HG03060 (cell line): ENCODE measurements at regions not wholly inside any gene's neighbourhood (a gene's known extent, or its start where the extent isn't known, plus 50 kb on each side); places are given as distances from the start of the nearest gene placed in this dataset.
"Not testable (repeated sequence)": the region's sequence is repeated elsewhere in the genome, so short reads cannot be mapped to it uniquely, and the experiment has no call there.

ENCODE experiments used
- ATAC-seq: cut with Tn5 transposase; IDR thresholded peaks from one replicate; pipeline ENCODE4 v1.9.1; 2021; ENCODE audit warnings: low read depth, moderate number of reproducible peaks; ENCODE audit not compliant: unreplicated experiment

DNA sequence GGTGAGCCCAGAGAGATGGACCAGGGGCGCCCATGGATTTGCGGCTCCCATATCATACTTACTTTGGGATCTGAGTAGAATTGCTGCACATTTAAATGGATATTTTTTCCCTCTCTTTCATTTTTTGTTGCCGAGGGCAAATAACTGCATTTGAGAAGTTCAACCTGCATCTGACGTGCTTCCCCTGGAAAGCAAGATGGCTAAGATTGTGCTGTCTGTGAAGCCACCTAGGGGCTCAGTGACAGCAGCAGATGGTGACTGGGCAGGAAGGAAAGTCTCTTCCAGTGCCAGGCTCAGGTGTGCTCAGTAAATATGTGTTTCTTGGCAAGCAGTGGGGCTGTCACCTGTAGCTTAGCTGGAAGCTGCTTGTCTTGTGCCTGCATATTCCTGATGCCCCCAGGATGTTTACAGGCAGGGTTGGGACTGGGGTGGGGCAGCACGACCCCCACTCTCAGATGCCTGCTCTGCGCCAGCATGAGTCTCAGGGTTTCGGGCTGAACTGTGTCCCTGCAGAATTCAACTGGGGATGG is 59.8 kb upstream of the ETV3 start:
- ATAC-seq = no peak

DNA sequence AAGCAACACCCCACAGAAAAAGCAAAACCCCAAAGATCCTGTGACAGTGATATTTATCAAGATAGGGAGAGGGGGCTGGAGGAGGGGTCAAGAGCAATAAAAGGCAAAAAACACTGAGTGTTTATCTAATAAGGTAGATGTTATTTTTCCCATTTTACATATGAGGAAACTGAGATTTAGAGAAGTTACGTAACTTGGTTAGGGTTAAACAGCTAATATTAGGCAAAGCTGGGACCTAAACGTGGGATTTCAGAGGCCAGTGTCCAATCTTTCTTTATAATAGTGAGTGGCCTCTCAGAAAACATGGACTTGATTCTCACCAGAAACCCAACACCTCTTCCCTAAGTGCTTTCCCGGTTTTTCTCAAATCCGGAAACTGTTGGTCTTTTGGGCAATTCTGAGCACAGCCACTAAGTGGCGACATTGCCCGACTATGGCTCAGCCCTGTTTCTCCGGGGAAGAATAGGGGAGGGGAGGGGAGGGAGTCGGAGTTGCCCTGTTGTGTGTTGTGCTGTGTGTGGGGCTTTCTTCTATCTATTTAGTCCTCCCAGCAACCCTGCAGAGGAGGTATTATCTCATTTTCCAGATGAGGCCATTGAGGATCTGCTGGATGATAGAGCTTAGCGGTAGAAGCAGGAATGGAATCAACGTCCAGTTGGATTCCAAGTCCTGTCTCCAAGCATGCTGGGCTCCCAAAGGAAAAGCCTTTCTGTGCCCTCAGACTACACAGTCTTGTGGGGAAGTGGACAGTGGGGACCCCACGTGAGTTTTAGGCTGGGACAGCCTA is 58.7 kb upstream of the ETV3 start:
- not testable (repeated sequence) for ATAC-seq

DNA sequence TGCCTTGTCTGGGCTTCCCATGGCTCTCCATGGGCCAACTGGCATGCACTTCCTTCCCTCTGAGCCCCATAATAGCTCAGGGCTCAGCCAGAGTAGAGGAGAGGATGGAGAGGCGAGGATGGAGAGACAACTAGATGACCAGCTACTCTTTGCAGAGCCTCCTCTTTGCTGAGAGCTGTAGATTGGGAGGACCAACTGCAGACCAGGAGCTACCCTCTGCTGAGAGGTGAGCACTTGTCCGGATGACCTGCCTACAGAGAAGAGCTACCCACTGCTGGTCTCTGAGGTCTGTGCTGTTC is 58.0 kb upstream of the ETV3 start:
- no peak for ATAC-seq

DNA sequence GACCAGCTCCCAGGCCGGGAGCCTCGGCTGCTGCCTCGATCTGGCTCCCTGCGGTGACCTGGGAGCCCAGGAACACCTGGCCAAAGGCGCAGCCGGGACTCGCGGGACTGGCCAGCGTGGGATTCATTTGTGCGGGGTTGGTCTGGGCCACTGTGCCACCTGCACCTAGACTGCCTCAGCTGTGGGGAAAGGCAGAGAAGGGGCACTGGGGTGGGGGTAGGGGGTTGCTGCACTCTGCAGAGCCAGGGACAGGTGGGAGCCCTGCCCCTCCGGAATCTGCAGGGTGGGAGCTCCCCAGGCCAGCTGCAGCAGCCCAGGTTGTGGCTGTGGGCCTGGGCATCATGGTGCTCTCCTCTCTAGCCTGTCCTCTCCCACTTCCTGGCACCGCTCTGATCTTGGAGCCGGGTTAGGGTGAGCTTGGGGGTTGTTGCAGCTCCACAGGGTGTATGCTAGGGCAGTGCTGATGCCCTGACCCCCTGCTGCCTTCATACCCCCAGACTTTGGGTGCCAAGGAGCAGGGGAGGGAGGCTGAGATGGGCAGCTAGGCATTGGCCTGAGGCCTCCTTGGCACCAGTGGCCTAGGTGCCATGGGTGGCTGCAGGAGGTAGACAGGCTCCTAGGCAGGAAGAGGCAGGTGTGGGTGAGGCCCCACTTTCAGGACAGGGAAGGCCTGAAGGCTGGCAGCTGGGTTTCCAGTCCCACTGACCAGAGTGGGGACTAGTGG is 57.5 kb upstream of the ETV3 start:
- no peak for ATAC-seq

DNA sequence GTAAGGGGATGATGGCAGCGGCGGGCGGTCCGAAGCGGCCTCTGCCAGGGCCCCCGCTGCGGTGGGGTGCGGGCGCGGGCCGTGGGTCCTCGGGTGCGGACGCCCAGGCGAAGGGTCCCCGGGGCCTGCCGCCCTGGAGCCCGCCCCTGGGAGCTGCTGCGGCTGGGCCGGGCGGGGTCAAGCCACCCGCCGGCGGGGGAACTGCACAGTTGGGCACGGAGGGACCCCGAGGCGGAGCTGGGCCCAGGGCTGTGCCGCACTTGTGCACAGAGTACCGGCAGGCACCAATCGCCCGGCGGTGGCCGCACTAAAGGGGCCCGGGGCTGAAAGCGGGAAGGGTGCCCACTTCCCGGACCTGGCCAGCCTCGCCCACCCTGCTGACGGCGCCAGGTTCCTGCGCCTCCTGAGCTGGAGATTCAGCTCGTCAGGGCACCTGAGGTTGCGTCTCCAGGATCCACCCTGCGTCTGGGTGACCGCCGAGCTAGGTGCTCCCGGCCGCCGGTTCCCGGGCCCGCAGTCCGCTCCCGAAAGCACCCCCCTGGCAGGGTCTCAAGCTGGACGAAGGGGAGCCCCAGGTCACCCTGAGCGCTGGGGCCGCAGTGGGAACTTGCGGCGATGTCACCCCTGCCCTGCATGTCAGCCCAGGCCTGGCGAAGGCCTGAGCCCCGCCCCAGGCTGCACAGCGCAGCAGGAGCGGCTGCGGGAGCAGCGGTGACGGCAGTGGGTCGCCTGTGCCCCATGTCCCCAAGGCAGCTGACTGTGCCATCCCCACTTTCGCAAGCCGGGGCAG is 56.7 kb upstream of the ETV3 start:
- no peak for ATAC-seq

DNA sequence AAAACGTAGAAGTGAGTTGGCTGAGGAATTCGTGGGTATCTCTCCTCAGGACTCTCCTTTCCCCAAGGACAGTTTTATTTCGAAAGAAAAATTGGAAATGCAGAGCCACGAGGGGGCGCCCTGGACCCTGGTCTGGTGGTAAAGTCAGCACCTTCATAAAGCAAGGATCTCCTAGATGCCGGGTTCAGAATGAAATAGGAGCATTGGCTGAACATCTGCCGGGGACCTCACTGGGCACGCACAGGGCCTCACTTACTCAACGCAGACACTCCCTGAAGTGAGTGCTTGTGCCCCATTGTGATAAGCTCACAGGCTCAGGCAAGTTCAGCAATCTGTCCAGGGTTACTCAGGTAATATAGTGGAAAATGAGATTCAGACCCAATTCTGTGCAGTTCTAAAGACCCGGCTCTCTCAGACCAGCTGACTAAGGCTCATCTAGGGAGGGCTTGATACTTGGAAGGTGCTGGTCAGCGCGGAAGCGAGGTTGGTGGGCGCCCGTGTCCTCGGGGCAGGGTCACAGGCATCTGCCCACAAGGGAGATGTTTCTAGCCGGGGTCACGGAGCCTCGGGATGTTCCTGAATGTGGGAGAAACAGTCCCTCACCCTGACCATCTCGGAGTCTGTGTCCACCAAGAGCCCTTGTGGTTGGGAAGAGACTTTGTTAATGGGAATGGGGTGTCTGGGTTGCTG is 55.7 kb upstream of the ETV3 start:
- ATAC-seq = no peak

DNA sequence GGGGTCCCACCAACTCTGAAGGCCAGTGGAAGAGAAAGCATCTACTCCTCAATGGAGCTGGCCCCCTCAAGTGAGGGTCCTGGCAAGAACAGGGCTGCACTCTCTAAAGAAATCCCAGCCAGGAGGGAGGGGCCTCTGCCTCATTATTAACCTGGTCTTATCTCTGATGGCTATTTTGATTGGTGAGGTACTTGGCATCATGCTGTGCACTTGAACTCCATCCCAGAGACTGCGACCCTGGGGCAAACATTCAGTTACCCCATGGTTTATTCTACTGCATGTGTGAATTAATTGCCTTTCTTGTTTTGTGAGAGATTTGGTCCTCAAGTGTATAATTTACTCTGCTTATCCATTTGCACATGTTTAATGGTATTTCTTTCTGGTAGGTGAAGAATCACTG is 55.0 kb upstream of the ETV3 start:
- ATAC-seq = no peak

DNA sequence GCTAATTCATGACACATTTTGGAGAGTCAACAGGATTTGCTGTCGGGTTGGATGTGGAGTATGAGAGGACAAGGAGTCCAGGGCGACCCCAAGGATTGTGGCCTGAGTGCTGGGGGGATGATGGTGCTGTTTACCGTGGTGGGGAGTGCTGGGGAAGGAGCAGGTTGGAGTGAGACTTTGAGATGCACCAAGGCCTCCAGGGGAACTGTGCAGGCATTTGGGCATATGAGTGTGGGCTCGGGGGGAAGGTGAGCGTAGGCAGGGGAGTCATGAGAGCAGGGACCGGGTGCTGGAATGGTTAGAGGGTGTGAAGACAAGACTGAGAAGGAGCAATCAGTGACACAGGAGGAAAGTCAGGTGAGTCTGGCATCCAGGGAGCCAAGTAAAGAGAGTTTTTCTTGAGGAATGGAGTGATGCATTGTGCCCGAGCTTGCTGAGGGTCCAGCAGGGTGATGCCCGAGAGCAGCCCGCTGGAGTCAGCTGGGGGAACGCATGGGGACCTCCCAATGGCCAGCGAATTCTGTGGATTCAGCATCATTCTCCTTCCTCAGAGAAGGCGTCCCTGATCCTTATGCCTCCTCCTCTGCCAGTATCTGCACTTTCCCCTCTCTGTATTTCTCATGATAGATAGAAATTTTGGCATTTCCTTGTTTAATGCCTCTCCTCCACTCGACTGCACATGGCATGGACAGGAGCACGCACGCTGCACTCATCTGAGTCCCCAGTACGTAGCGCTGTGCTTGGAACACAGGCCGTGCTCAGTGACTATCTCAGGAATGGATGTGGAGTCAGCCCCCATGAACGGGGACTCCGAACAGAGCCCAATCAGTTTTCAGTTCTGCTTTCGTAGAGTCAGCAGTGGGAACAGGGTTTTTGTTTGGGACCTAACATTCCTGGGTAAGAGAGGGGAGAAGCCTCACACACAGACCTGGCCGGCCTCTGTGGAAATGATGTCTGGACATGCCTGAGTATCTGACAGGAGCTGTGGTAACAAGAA is 52.1 kb upstream of the ETV3 start:
- ATAC-seq = no peak

DNA sequence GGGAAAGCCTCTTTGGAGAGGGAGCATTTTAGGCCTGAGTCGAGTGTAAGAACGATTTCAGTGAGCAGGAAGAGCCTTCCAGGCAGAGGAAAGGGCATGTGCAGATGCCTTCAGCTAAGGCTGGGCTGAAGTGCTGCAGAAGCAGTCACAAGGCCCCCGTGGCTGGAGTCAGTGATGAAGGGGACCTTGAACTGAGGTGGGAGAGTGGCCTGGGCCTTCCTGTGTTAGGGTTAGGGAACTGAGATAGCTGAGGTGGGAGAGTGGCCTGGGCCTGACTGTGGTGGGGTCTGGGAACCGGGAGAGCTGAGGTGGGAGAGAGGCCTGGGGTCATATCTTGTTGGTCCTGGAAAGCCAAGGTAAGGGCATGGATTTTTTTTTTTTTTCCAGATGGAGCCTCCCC is 50.9 kb upstream of the ETV3 start:
- no peak for ATAC-seq
